GM19397 (cell line): ENCODE measurements at regions not wholly inside any gene's neighbourhood (a gene's known extent, or its start where the extent isn't known, plus 50 kb on each side); places are given as distances from the start of the nearest gene placed in this dataset.

Source experiments
- ATAC-seq: cut with Tn5 transposase; IDR thresholded peaks from one replicate; pipeline ENCODE4 v1.9.1; 2021; ENCODE audit warnings: mild to moderate bottlenecking, moderate library complexity; ENCODE audit not compliant: unreplicated experiment

GRCh38 chr5:20680718-20681302, 692.8 kb upstream of the CDH18 start:
- no peak for ATAC-seq

- no peak for ATAC-seq
Measured at GRCh38 chr5:20678814-20679298, 690.9 kb upstream of the CDH18 start.

GRCh38 chr5:20678386-20678785, 690.4 kb upstream of the CDH18 start:
- ATAC-seq: no peak

GRCh38 chr5:20660588-20660987, 672.6 kb upstream of the CDH18 start:
- ATAC-seq: no peak

GRCh38 chr5:20656262-20656661, 668.3 kb upstream of the CDH18 start:
- no peak for ATAC-seq

- ATAC-seq: no peak
Measured at GRCh38 chr5:20655211-20655610, 667.2 kb upstream of the CDH18 start.

GRCh38 chr5:20654746-20655145, 666.7 kb upstream of the CDH18 start:
- ATAC-seq: no peak

- ATAC-seq: no peak
Measured at GRCh38 chr5:20654033-20654432, 666.0 kb upstream of the CDH18 start.

- ATAC-seq: no peak
Measured at GRCh38 chr5:20649966-20650365, 662.0 kb upstream of the CDH18 start.

- ATAC-seq: no peak
Measured at GRCh38 chr5:20648981-20649380, 661.0 kb upstream of the CDH18 start.

GRCh38 chr5:20636686-20637085, 648.7 kb upstream of the CDH18 start:
- ATAC-seq: no peak

GRCh38 chr5:20619591-20619990, 631.6 kb upstream of the CDH18 start:
- no peak for ATAC-seq

- ATAC-seq: no peak
Measured at GRCh38 chr5:20618340-20618739, 630.3 kb upstream of the CDH18 start.

GRCh38 chr5:20617841-20618240, 629.8 kb upstream of the CDH18 start:
- no peak for ATAC-seq

GRCh38 chr5:20615888-20616563, 628.0 kb upstream of the CDH18 start:
- ATAC-seq: no peak

- no peak for ATAC-seq
Measured at GRCh38 chr5:20611620-20612019, 623.6 kb upstream of the CDH18 start.

- ATAC-seq: no peak
Measured at GRCh38 chr5:20610681-20611080, 622.7 kb upstream of the CDH18 start.

GRCh38 chr5:20609126-20609525, 621.1 kb upstream of the CDH18 start:
- ATAC-seq: no peak

GRCh38 chr5:20608567-20608966, 620.6 kb upstream of the CDH18 start:
- no peak for ATAC-seq

GRCh38 chr5:20605732-20606525, 617.9 kb upstream of the CDH18 start:
- no peak for ATAC-seq

- no peak for ATAC-seq
Measured at GRCh38 chr5:20604992-20605391, 617.0 kb upstream of the CDH18 start.

GRCh38 chr5:20601678-20602100, 613.7 kb upstream of the CDH18 start:
- no peak for ATAC-seq
